ENCODE measurements at regions not wholly inside any gene's neighbourhood (a gene's known extent, or its start where the extent isn't known, plus 50 kb on each side); places are given as distances from the start of the nearest gene placed in this dataset.

- POLR2A ChIA-PET, result no interaction called here
- no TSS peak for BruUV-seq (replicated peaks)
Observed at GRCh38 chr2:19797871-19798270, 103.9 kb downstream of the TTC32 start.

More at GRCh38 chr2:19797871-19798270, 103.9 kb downstream of the TTC32 start:
- FAIRE-seq, result no peak
- TF ChIP-seq CEBPZ (IDR thresholded peaks at IDR 0.05; ENCODE audit: low read depth, low read length) (no peak), DPF2 (IDR thresholded peaks at IDR 0.05) (no peak), GABPA (IDR thresholded peaks at IDR 0.05; ENCODE audit: low read depth) (no peak), CUX1 (IDR thresholded peaks at IDR 0.05; ENCODE audit: insufficient replicate concordance, low read depth, low read length) (no peak), POLR2AphosphoS2 (IDR thresholded peaks at IDR 0.05; ENCODE audit: low read depth, low read length) (no peak), HDAC2 (IDR thresholded peaks at IDR 0.05) (no peak), ZBTB4 (CRISPR knock-in tag; IDR thresholded peaks at IDR 0.05) (no peak), EGR1 (IDR thresholded peaks at IDR 0.05; ENCODE audit: borderline replicate concordance in 1 of 2, low read depth in 2 of 2, low read length in 2 of 2) (no peak), MEF2A (IDR thresholded peaks at IDR 0.05; ENCODE audit: insufficient read depth, low read depth, low read length) (no peak), EP300 (IDR thresholded peaks at IDR 0.05; ENCODE audit: borderline replicate concordance in 1 of 2, control insufficient read depth in 1 of 2, low read depth in 2 of 2, low read length in 2 of 2) (no peak)
- no peaks in the 10 kb centered on the region for H3K79me2 ChIP-seq (ENCODE audit: control insufficient read depth, insufficient read depth, low read length)
- H3K9ac ChIP-seq (ENCODE audit: control insufficient read depth, insufficient read depth, low read length), result no peak overlapping the region
- H3K4me3 ChIP-seq, result no peak overlapping the region
- H3K4me1 ChIP-seq (ENCODE audit: control insufficient read depth, insufficient read depth, low read length), result no peaks in the 10 kb centered on the region
- intact Hi-C loops (cut with micrococcal nuclease; ENCODE audit: unreplicated experiment) (no loop called here), in situ Hi-C loops (cut with MboI) (no loop called here)
- ChIA-PET SMC1A (ENCODE audit: uncharacterized antibody, unreplicated experiment) (no interaction called here), RAD21 (ENCODE audit: unreplicated experiment) (no interaction called here), CTCF (no interaction called here)
- no peak overlapping the region for H3K4me2 ChIP-seq (ENCODE audit: control insufficient read depth, insufficient read depth)
- 0% methylated on average over 4 of the region's 4 CpGs for WGBS (ENCODE audit: insufficient coverage, insufficient replicate concordance, low lambda C conversion rate, missing lambda C conversion rate)
- no peaks in the 10 kb centered on the region for H4K20me1 ChIP-seq (ENCODE audit: control insufficient read depth, insufficient read depth)
- H3K27ac ChIP-seq (ENCODE audit: control insufficient read depth, insufficient read depth), result no peak overlapping the region
- H3K27me3 ChIP-seq (replicated peaks in 1 of 2; ENCODE audit: control insufficient read depth in 2 of 2, insufficient read depth in 2 of 2, low read length in 1 of 2), result no peaks in the 10 kb centered on the region; a peak in 1 of 4 replicates
- no peak for DNase-seq (ENCODE audit: low read depth, low spot score)
- H3K9me3 ChIP-seq (replicated peaks; ENCODE audit: control insufficient read depth, insufficient read depth, low read length), result no peaks in the 10 kb centered on the region
- H3K36me3 ChIP-seq (ENCODE audit: control insufficient read depth in 2 of 2, insufficient read depth in 2 of 2, low read length in 1 of 2), result no peaks in the 10 kb centered on the region
- no peak overlapping the region for H2AFZ ChIP-seq (ENCODE audit: control insufficient read depth, low read depth, low read length)
- no peak for ATAC-seq

Measured in GM12878 (cell line).